ENCODE measurements at regions not wholly inside any gene's neighbourhood (a gene's known extent, or its start where the extent isn't known, plus 50 kb on each side); places are given as distances from the start of the nearest gene placed in this dataset.

DNA sequence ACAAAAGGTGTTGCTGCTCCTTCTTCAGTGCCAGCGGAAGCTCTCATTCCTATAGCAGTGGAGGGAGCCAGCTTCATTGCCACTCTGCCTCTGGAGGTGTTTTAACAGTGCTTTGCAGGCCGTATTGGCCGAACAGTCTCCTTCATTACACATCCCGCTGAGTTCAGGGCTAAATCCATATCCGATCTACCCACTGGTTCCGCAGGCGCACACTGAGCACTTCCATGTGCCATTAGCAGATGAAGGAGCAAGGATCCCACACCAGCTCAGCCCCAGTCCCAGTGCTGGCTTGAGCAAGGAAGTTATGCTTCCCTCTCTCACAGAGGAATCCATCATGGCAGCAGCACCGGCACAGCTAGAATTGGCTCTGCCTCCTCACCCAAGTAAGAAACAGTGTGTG is 121.2 kb upstream of the IRX2 start:
- Mint-ChIP-seq H3K4me3 (ENCODE audit: low read depth) (no peak overlapping the region), H3K27me3 (peaks cover 38% of the 10 kb centered on the region), H3K27ac (no peak overlapping the region), H3K36me3 (ENCODE audit: insufficient read depth) (no peaks in the 10 kb centered on the region), H3K4me1 (ENCODE audit: low read depth) (no peaks in the 10 kb centered on the region), H3K9me3 (ENCODE audit: low read depth) (no peaks in the 10 kb centered on the region)
- DNase-seq (ENCODE audit: low spot score, unreplicated experiment) = no peak
- TF ChIP-seq, protein P1, sequence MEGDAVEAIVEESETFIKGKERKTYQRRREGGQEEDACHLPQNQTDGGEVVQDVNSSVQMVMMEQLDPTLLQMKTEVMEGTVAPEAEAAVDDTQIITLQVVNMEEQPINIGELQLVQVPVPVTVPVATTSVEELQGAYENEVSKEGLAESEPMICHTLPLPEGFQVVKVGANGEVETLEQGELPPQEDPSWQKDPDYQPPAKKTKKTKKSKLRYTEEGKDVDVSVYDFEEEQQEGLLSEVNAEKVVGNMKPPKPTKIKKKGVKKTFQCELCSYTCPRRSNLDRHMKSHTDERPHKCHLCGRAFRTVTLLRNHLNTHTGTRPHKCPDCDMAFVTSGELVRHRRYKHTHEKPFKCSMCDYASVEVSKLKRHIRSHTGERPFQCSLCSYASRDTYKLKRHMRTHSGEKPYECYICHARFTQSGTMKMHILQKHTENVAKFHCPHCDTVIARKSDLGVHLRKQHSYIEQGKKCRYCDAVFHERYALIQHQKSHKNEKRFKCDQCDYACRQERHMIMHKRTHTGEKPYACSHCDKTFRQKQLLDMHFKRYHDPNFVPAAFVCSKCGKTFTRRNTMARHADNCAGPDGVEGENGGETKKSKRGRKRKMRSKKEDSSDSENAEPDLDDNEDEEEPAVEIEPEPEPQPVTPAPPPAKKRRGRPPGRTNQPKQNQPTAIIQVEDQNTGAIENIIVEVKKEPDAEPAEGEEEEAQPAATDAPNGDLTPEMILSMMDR (IDR thresholded peaks at IDR 0.05; ENCODE audit: unreplicated experiment) = no peak

DNA sequence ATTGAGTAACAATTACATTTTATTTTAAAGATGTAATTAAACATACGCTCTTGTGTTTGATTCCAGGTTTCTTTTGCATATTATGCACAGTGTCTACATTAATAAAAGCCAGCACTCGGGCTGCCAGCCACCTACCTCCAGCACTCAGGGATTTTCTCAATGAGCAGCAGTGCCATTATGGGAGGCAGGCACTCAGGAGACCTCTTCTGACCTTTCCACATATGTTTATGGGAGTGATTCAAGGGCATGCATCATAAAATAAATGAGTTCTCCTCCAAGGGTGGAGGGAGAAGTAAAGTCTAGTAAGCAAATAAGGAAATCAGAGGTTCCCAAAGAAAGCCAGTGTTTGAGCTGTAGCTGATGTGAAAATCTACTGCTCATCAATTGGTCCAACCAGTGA is 119.8 kb upstream of the IRX2 start:
- DNase-seq (ENCODE audit: low spot score, unreplicated experiment) = no peak
- Mint-ChIP-seq H3K4me1 (ENCODE audit: low read depth) (no peaks in the 10 kb centered on the region), H3K4me3 (ENCODE audit: low read depth) (no peak overlapping the region), H3K27me3 (peaks cover 50% of the 10 kb centered on the region), H3K36me3 (ENCODE audit: insufficient read depth) (no peaks in the 10 kb centered on the region), H3K27ac (no peak overlapping the region), H3K9me3 (ENCODE audit: low read depth) (no peaks in the 10 kb centered on the region)
- TF ChIP-seq, protein P1 (IDR thresholded peaks at IDR 0.05; ENCODE audit: unreplicated experiment) = no peak

DNA sequence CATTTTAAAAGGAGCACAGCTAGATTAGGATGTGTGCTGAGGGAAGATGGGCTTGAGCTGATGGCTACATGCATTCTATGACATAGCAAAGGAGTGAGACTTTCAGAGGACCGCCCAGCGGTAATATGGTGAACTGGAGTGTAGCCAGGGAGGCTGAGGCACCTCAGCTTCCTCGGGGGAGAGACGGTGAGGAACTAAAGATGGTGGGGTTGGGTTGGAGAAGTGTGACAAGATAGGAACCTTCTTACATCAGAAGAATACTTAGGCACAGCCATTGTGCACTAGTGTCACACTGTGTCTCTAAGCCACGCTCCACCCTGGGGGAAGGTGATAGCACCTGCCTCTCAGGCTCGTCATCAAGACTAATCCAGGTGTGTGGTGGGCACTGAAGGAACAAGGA is 118.0 kb upstream of the IRX2 start:
- Mint-ChIP-seq H3K9me3 (ENCODE audit: low read depth) (no peaks in the 10 kb centered on the region), H3K4me3 (ENCODE audit: low read depth) (no peak overlapping the region)
- no peak for DNase-seq (ENCODE audit: low spot score, unreplicated experiment)

DNA sequence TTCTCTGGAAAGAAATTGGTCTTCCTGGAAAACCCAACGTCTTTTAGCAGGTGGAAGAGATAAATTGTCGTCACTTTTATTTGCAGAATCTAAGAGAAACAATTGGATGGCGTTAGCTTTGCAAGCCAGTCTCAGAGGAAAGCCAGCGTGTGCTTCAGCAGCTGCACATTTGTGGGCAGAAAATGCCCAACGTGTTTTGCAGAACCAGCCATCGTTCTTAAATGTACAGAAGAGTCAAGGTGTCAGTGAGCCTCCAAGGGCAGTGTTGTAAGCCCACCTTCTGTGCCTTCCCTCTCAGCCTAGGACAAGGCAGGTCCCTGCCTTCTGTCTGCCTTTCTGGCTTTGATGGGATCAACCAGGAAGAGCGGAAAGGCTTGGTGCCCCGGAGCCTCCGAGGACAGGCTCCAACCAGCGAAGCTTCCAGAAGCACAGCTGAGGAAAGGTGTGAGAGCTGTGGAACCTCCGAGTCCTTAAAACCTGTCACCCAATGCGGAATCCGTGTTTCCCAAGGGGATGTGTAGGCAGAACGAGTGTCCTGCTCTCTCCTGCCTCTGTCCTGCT is 116.0 kb upstream of the IRX2 start:
- DNase-seq (ENCODE audit: low spot score, unreplicated experiment) = no peak
- peaks cover 52% of the 10 kb centered on the region for H3K27me3 Mint-ChIP-seq
- TF ChIP-seq, protein P1 (IDR thresholded peaks at IDR 0.05; ENCODE audit: unreplicated experiment) = no peak
- H3K4me3 Mint-ChIP-seq (ENCODE audit: low read depth) = no peak overlapping the region
- no peaks in the 10 kb centered on the region for H3K9me3 Mint-ChIP-seq (ENCODE audit: low read depth)
- no peaks in the 10 kb centered on the region for H3K4me1 Mint-ChIP-seq (ENCODE audit: low read depth)
- no peak overlapping the region for H3K27ac Mint-ChIP-seq
- no peaks in the 10 kb centered on the region for H3K36me3 Mint-ChIP-seq (ENCODE audit: insufficient read depth)

More for the DNA sequence above, 118.0 kb upstream of the IRX2 start:
- no peaks in the 10 kb centered on the region for H3K4me1 Mint-ChIP-seq (ENCODE audit: low read depth)
- no peak overlapping the region for H3K27ac Mint-ChIP-seq
- TF ChIP-seq, protein P1 (IDR thresholded peaks at IDR 0.05; ENCODE audit: unreplicated experiment) = no peak
- peaks cover 60% of the 10 kb centered on the region for H3K27me3 Mint-ChIP-seq
- H3K36me3 Mint-ChIP-seq (ENCODE audit: insufficient read depth) = no peaks in the 10 kb centered on the region

DNA sequence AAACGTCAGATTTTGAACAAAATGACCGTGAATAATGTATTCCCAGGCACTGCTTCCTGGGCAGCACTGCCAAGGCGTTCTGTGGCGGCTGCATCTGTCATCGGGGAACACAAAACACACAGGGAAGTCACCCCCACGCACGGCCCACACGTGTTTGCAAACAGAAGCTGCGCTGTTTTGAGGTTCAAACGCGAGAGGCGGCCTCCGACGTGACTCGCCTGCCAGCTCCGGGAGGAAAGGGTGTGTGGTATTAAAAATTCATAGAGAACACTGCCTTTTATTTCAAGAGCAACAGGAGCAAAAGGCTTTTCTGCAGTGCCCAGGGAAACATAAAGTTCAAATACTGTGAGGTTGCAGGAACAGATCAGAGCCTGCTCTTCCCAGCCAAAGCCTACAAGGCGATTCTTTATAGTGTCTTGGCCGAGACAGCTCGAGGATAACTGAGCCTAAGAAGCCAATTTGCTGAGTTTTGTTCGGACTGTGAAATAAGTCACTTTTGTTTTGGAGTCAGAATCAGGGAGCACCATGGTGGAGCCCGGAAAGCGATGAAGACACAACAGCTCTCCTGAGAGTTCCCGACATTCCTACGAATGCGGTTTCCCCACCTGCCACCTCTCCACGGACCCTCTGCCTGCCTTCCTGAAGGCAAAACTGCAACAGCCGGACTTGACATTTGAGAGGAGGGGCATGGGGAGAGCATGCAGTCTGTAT is 115.3 kb upstream of the IRX2 start:
- H3K27me3 Mint-ChIP-seq = peaks cover 52% of the 10 kb centered on the region

More for the DNA sequence above, 115.3 kb upstream of the IRX2 start:
- Mint-ChIP-seq H3K36me3 (ENCODE audit: insufficient read depth) (no peaks in the 10 kb centered on the region), H3K4me1 (ENCODE audit: low read depth) (no peaks in the 10 kb centered on the region), H3K27ac (no peak overlapping the region), H3K9me3 (ENCODE audit: low read depth) (no peaks in the 10 kb centered on the region), H3K4me3 (ENCODE audit: low read depth) (no peak overlapping the region)
- TF ChIP-seq, protein P1 (IDR thresholded peaks at IDR 0.05; ENCODE audit: unreplicated experiment) = no peak
- DNase-seq (ENCODE audit: low spot score, unreplicated experiment) = no peak
